ENCODE measurements at regions not wholly inside any gene's neighbourhood (a gene's known extent, or its start where the extent isn't known, plus 50 kb on each side); places are given as distances from the start of the nearest gene placed in this dataset.

- H3K4me3 ChIP-seq (ENCODE audit: low read length) = no peak overlapping the region
- H3K4me1 ChIP-seq (ENCODE audit: insufficient read depth, low read length) = no peaks in the 10 kb centered on the region
- H3K27me3 ChIP-seq (ENCODE audit: insufficient read depth, low read length) = no peaks in the 10 kb centered on the region
- no peaks in the 10 kb centered on the region for H3K9me3 ChIP-seq (ENCODE audit: low read length)
- H2AFZ ChIP-seq (ENCODE audit: low read depth, low read length) = no peak overlapping the region
- H3K36me3 ChIP-seq (ENCODE audit: insufficient read depth, low read length) = no peaks in the 10 kb centered on the region
Observed at GRCh38 chr5:40270274-40270845, 409.4 kb upstream of the PTGER4 start.

GRCh38 chr5:40268088-40268487, 411.6 kb upstream of the PTGER4 start:
- Histone ChIP-seq H3K36me3 (ENCODE audit: insufficient read depth, low read length) (no peaks in the 10 kb centered on the region), H3K9me3 (ENCODE audit: low read length) (no peaks in the 10 kb centered on the region), H3K4me3 (ENCODE audit: low read length) (no peak overlapping the region), H2AFZ (ENCODE audit: low read depth, low read length) (no peak overlapping the region), H3K4me1 (ENCODE audit: insufficient read depth, low read length) (no peaks in the 10 kb centered on the region), H3K27me3 (ENCODE audit: insufficient read depth, low read length) (no peaks in the 10 kb centered on the region)

- no peaks in the 10 kb centered on the region for H3K27me3 ChIP-seq (ENCODE audit: insufficient read depth, low read length)
Observed at GRCh38 chr5:40266952-40267351, 412.8 kb upstream of the PTGER4 start.

GRCh38 chr5:40261984-40262383, 417.7 kb upstream of the PTGER4 start:
- Histone ChIP-seq H3K27me3 (ENCODE audit: insufficient read depth, low read length) (no peaks in the 10 kb centered on the region), H3K36me3 (ENCODE audit: insufficient read depth, low read length) (no peaks in the 10 kb centered on the region), H3K4me1 (ENCODE audit: insufficient read depth, low read length) (no peaks in the 10 kb centered on the region), H3K9me3 (ENCODE audit: low read length) (no peaks in the 10 kb centered on the region), H3K4me3 (ENCODE audit: low read length) (no peak overlapping the region), H2AFZ (ENCODE audit: low read depth, low read length) (no peak overlapping the region)

More at GRCh38 chr5:40266952-40267351, 412.8 kb upstream of the PTGER4 start:
- H3K36me3 ChIP-seq (ENCODE audit: insufficient read depth, low read length) = no peaks in the 10 kb centered on the region
- no peaks in the 10 kb centered on the region for H3K9me3 ChIP-seq (ENCODE audit: low read length)
- H3K4me3 ChIP-seq (ENCODE audit: low read length) = no peak overlapping the region
- no peaks in the 10 kb centered on the region for H3K4me1 ChIP-seq (ENCODE audit: insufficient read depth, low read length)
- H2AFZ ChIP-seq (ENCODE audit: low read depth, low read length) = no peak overlapping the region

GRCh38 chr5:40260361-40260760, 419.4 kb upstream of the PTGER4 start:
- Histone ChIP-seq H3K4me3 (ENCODE audit: low read length) (no peak overlapping the region), H3K36me3 (ENCODE audit: insufficient read depth, low read length) (no peaks in the 10 kb centered on the region), H2AFZ (ENCODE audit: low read depth, low read length) (no peak overlapping the region), H3K4me1 (ENCODE audit: insufficient read depth, low read length) (no peaks in the 10 kb centered on the region), H3K9me3 (ENCODE audit: low read length) (no peaks in the 10 kb centered on the region), H3K27me3 (ENCODE audit: insufficient read depth, low read length) (no peaks in the 10 kb centered on the region)

- Histone ChIP-seq H3K27me3 (ENCODE audit: insufficient read depth, low read length) (no peaks in the 10 kb centered on the region), H3K36me3 (ENCODE audit: insufficient read depth, low read length) (no peaks in the 10 kb centered on the region)
Observed at GRCh38 chr5:40258222-40258621, 421.5 kb upstream of the PTGER4 start.

GRCh38 chr5:40240671-40241070, 439.0 kb upstream of the PTGER4 start:
- H3K36me3 ChIP-seq (ENCODE audit: insufficient read depth, low read length) = no peaks in the 10 kb centered on the region
- H2AFZ ChIP-seq (ENCODE audit: low read depth, low read length) = no peak overlapping the region
- H3K27me3 ChIP-seq (ENCODE audit: insufficient read depth, low read length) = no peaks in the 10 kb centered on the region
- no peaks in the 10 kb centered on the region for H3K4me1 ChIP-seq (ENCODE audit: insufficient read depth, low read length)
- no peaks in the 10 kb centered on the region for H3K9me3 ChIP-seq (ENCODE audit: low read length)
- no peak overlapping the region for H3K4me3 ChIP-seq (ENCODE audit: low read length)

More at GRCh38 chr5:40258222-40258621, 421.5 kb upstream of the PTGER4 start:
- Histone ChIP-seq H3K9me3 (ENCODE audit: low read length) (no peaks in the 10 kb centered on the region), H3K4me1 (ENCODE audit: insufficient read depth, low read length) (no peaks in the 10 kb centered on the region), H3K4me3 (ENCODE audit: low read length) (no peak overlapping the region), H2AFZ (ENCODE audit: low read depth, low read length) (no peak overlapping the region)

GRCh38 chr5:40240111-40240510, 439.6 kb upstream of the PTGER4 start:
- H3K4me1 ChIP-seq (ENCODE audit: insufficient read depth, low read length) = no peaks in the 10 kb centered on the region
- no peak overlapping the region for H2AFZ ChIP-seq (ENCODE audit: low read depth, low read length)
- no peaks in the 10 kb centered on the region for H3K27me3 ChIP-seq (ENCODE audit: insufficient read depth, low read length)
- no peaks in the 10 kb centered on the region for H3K9me3 ChIP-seq (ENCODE audit: low read length)
- H3K36me3 ChIP-seq (ENCODE audit: insufficient read depth, low read length) = no peaks in the 10 kb centered on the region
- H3K4me3 ChIP-seq (ENCODE audit: low read length) = no peak overlapping the region

- no peaks in the 10 kb centered on the region for H3K36me3 ChIP-seq (ENCODE audit: insufficient read depth, low read length)
- H2AFZ ChIP-seq (ENCODE audit: low read depth, low read length) = no peak overlapping the region
- no peaks in the 10 kb centered on the region for H3K27me3 ChIP-seq (ENCODE audit: insufficient read depth, low read length)
- H3K4me1 ChIP-seq (ENCODE audit: insufficient read depth, low read length) = no peaks in the 10 kb centered on the region
- no peak overlapping the region for H3K4me3 ChIP-seq (ENCODE audit: low read length)
- no peaks in the 10 kb centered on the region for H3K9me3 ChIP-seq (ENCODE audit: low read length)
Observed at GRCh38 chr5:40238066-40238745, 441.5 kb upstream of the PTGER4 start.

- no peaks in the 10 kb centered on the region for H3K36me3 ChIP-seq (ENCODE audit: insufficient read depth, low read length)
- H2AFZ ChIP-seq (ENCODE audit: low read depth, low read length) = no peak overlapping the region
- no peak overlapping the region for H3K4me3 ChIP-seq (ENCODE audit: low read length)
- no peaks in the 10 kb centered on the region for H3K4me1 ChIP-seq (ENCODE audit: insufficient read depth, low read length)
- no peaks in the 10 kb centered on the region for H3K27me3 ChIP-seq (ENCODE audit: insufficient read depth, low read length)
- H3K9me3 ChIP-seq (ENCODE audit: low read length) = no peaks in the 10 kb centered on the region
Observed at GRCh38 chr5:40235471-40236400, 444.0 kb upstream of the PTGER4 start.

- Histone ChIP-seq H2AFZ (ENCODE audit: low read depth, low read length) (no peak overlapping the region), H3K27me3 (ENCODE audit: insufficient read depth, low read length) (no peaks in the 10 kb centered on the region), H3K4me3 (ENCODE audit: low read length) (no peak overlapping the region)
Observed at GRCh38 chr5:40233268-40233667, 446.4 kb upstream of the PTGER4 start.

GRCh38 chr5:40227931-40228330, 451.8 kb upstream of the PTGER4 start:
- Histone ChIP-seq H3K27me3 (ENCODE audit: insufficient read depth, low read length) (no peaks in the 10 kb centered on the region), H3K4me1 (ENCODE audit: insufficient read depth, low read length) (no peaks in the 10 kb centered on the region), H3K36me3 (ENCODE audit: insufficient read depth, low read length) (no peaks in the 10 kb centered on the region), H3K9me3 (ENCODE audit: low read length) (no peaks in the 10 kb centered on the region), H3K4me3 (ENCODE audit: low read length) (no peak overlapping the region), H2AFZ (ENCODE audit: low read depth, low read length) (no peak overlapping the region)

More at GRCh38 chr5:40233268-40233667, 446.4 kb upstream of the PTGER4 start:
- Histone ChIP-seq H3K4me1 (ENCODE audit: insufficient read depth, low read length) (no peaks in the 10 kb centered on the region), H3K36me3 (ENCODE audit: insufficient read depth, low read length) (no peaks in the 10 kb centered on the region), H3K9me3 (ENCODE audit: low read length) (no peaks in the 10 kb centered on the region)

- Histone ChIP-seq H3K27me3 (ENCODE audit: insufficient read depth, low read length) (no peaks in the 10 kb centered on the region), H3K4me1 (ENCODE audit: insufficient read depth, low read length) (no peaks in the 10 kb centered on the region), H2AFZ (ENCODE audit: low read depth, low read length) (no peak overlapping the region), H3K9me3 (ENCODE audit: low read length) (no peaks in the 10 kb centered on the region), H3K36me3 (ENCODE audit: insufficient read depth, low read length) (no peaks in the 10 kb centered on the region), H3K4me3 (ENCODE audit: low read length) (no peak overlapping the region)
Observed at GRCh38 chr5:40227366-40227765, 452.3 kb upstream of the PTGER4 start.
